ENCODE measurements at regions not wholly inside any gene's neighbourhood (a gene's known extent, or its start where the extent isn't known, plus 50 kb on each side); places are given as distances from the start of the nearest gene placed in this dataset.

DNA sequence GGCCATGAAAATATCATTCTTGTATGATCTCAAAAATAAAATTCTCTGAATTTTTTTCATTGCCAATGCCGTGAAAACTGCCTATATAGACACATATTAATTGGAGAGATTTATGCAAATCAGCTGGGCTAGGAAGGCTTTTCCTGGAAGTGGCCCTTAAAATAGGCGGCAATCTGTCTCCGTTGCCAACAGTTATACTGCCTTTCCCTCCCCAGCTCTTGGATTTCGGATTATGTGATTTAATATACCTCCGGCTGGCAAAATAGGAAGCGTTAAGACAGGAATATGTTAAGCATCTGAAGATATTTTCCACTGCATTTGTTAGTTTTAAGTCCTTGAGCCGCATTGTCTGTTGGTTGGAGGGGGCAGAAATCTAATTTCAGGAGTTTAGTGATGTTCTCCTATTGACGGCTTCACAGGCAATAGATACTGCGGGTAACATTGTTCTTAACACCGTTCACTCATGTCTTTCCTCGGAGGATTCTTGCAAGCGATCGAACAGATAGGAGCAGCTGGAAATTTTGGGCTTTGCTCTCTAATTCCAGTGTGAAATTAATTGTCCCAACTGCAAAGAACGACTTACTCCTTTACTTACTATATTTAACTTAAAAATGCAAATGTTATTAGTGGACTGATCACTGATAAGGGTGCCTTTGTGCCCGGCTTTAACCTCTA is 113.3 kb downstream of the LINC00237 start:
- TF ChIP-seq, protein P1, sequence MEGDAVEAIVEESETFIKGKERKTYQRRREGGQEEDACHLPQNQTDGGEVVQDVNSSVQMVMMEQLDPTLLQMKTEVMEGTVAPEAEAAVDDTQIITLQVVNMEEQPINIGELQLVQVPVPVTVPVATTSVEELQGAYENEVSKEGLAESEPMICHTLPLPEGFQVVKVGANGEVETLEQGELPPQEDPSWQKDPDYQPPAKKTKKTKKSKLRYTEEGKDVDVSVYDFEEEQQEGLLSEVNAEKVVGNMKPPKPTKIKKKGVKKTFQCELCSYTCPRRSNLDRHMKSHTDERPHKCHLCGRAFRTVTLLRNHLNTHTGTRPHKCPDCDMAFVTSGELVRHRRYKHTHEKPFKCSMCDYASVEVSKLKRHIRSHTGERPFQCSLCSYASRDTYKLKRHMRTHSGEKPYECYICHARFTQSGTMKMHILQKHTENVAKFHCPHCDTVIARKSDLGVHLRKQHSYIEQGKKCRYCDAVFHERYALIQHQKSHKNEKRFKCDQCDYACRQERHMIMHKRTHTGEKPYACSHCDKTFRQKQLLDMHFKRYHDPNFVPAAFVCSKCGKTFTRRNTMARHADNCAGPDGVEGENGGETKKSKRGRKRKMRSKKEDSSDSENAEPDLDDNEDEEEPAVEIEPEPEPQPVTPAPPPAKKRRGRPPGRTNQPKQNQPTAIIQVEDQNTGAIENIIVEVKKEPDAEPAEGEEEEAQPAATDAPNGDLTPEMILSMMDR (IDR thresholded peaks at IDR 0.05; ENCODE audit: insufficient read depth, low read depth, low read length) = no peak
- TF ChIP-seq EZH2 (IDR thresholded peaks at IDR 0.05; ENCODE audit: insufficient read depth, low read length) = no peak
